HEK293 (cell line): ENCODE measurements at regions not wholly inside any gene's neighbourhood (a gene's known extent, or its start where the extent isn't known, plus 50 kb on each side); places are given as distances from the start of the nearest gene placed in this dataset.

Source experiments
- BCL6B ChIP-seq: fragments of 450-650 bp; formaldehyde crosslinking; IDR thresholded peaks from 2 replicates; pipeline ENCODE4 v1.5.1; 2017; ENCODE audit warnings: missing biosample characterization, missing genetic modification characterization
- OSR2 ChIP-seq: fragments of 450-650 bp; formaldehyde crosslinking; IDR thresholded peaks from 2 replicates; pipeline ENCODE4 v1.5.1; 2016; ENCODE audit warnings: missing biosample characterization, missing genetic modification characterization
- PATZ1 ChIP-seq: fragments of 450-650 bp; formaldehyde crosslinking; IDR thresholded peaks from 2 replicates; pipeline ENCODE4 v1.5.1; 2016; ENCODE audit warnings: missing biosample characterization, missing genetic modification characterization
- SCRT1 ChIP-seq: fragments of 450-650 bp; formaldehyde crosslinking; IDR thresholded peaks from 2 replicates; pipeline ENCODE4 v1.5.1; 2016; ENCODE audit warnings: missing biosample characterization, missing genetic modification characterization, borderline replicate concordance
- SP2 ChIP-seq: fragments of 450-650 bp; formaldehyde crosslinking; IDR thresholded peaks from 2 replicates; pipeline ENCODE4 v1.5.1; 2016; ENCODE audit warnings: missing biosample characterization, missing genetic modification characterization
- SP3 ChIP-seq: fragments of 450-650 bp; formaldehyde crosslinking; IDR thresholded peaks from 2 replicates; pipeline ENCODE4 v1.5.1; 2016; ENCODE audit warnings: missing biosample characterization, missing genetic modification characterization
- SP7 ChIP-seq: fragments of 450-650 bp; formaldehyde crosslinking; IDR thresholded peaks from 2 replicates; pipeline ENCODE4 v1.5.1; 2016; ENCODE audit warnings: missing biosample characterization, missing genetic modification characterization
- TRIM28 ChIP-seq: IDR thresholded peaks from 2 replicates; pipeline ENCODE4 v1.6.1; 2011; ENCODE audit warnings: low read length, control low read depth, borderline replicate concordance
- ZBTB11 ChIP-seq: fragments of 450-650 bp; formaldehyde crosslinking; conservative IDR thresholded peaks from 2 replicates; pipeline ENCODE4 v1.5.1; 2016; ENCODE audit warnings: low read depth, missing biosample characterization, missing genetic modification characterization
- ZFP69B ChIP-seq: fragments of 450-650 bp; formaldehyde crosslinking; IDR thresholded peaks from 2 replicates; pipeline ENCODE4 v1.5.1; 2016; ENCODE audit warnings: missing biosample characterization, missing genetic modification characterization
- ZNF138 ChIP-seq: fragments of 450-650 bp; formaldehyde crosslinking; IDR thresholded peaks from 2 replicates; pipeline ENCODE4 v1.5.1; 2016; ENCODE audit warnings: missing biosample characterization, missing genetic modification characterization, borderline replicate concordance
- ZNF214 ChIP-seq: fragments of 450-650 bp; formaldehyde crosslinking; IDR thresholded peaks from 2 replicates; pipeline ENCODE4 v1.5.1; 2017; ENCODE audit warnings: missing biosample characterization, mild to moderate bottlenecking, missing genetic modification characterization, borderline replicate concordance
- ZNF302 ChIP-seq: fragments of 450-650 bp; formaldehyde crosslinking; IDR thresholded peaks from 2 replicates; pipeline ENCODE4 v1.5.1; 2016; ENCODE audit warnings: missing biosample characterization, missing genetic modification characterization, low read depth
- ZNF362 ChIP-seq: fragments of 450-650 bp; formaldehyde crosslinking; IDR thresholded peaks from 2 replicates; pipeline ENCODE4 v1.5.1; 2016; ENCODE audit warnings: missing biosample characterization, missing genetic modification characterization
- ZNF398 ChIP-seq: fragments of 450-650 bp; formaldehyde crosslinking; IDR thresholded peaks from 2 replicates; pipeline ENCODE4 v1.5.1; 2017; ENCODE audit warnings: missing biosample characterization, missing genetic modification characterization
- ZNF449 ChIP-seq: fragments of 450-650 bp; formaldehyde crosslinking; IDR thresholded peaks from 2 replicates; pipeline ENCODE4 v1.5.1; 2017; ENCODE audit warnings: missing biosample characterization, mild to moderate bottlenecking, missing genetic modification characterization, moderate library complexity
- ZNF473 ChIP-seq: fragments of 450-650 bp; formaldehyde crosslinking; IDR thresholded peaks from 2 replicates; pipeline ENCODE4 v1.5.1; 2017; ENCODE audit warnings: missing biosample characterization, missing genetic modification characterization
- ZNF48 ChIP-seq: fragments of 450-650 bp; formaldehyde crosslinking; IDR thresholded peaks from 2 replicates; pipeline ENCODE4 v1.5.1; 2016; ENCODE audit warnings: missing biosample characterization, missing genetic modification characterization
- ZNF514 ChIP-seq: fragments of 450-650 bp; formaldehyde crosslinking; IDR thresholded peaks from 2 replicates; pipeline ENCODE4 v1.5.1; 2016; ENCODE audit warnings: missing biosample characterization, missing genetic modification characterization
- ZNF548 ChIP-seq: fragments of 450-650 bp; formaldehyde crosslinking; IDR thresholded peaks from 2 replicates; pipeline ENCODE4 v1.5.1; 2016; ENCODE audit warnings: missing biosample characterization, missing genetic modification characterization
- ZNF549 ChIP-seq: fragments of 450-650 bp; IDR thresholded peaks from 2 replicates; pipeline ENCODE4 v1.5.1; 2018; ENCODE audit warnings: missing biosample characterization, missing genetic modification characterization, mild to moderate bottlenecking, inconsistent platforms, moderate library complexity
- ZNF600 ChIP-seq: fragments of 450-650 bp; formaldehyde crosslinking; IDR thresholded peaks from 2 replicates; pipeline ENCODE4 v1.5.1; 2016; ENCODE audit warnings: missing biosample characterization, missing genetic modification characterization
- ZNF692 ChIP-seq: fragments of 450-650 bp; formaldehyde crosslinking; IDR thresholded peaks from 2 replicates; pipeline ENCODE4 v1.5.1; 2016; ENCODE audit warnings: missing biosample characterization, missing genetic modification characterization
- ZNF76 ChIP-seq: fragments of 450-650 bp; formaldehyde crosslinking; IDR thresholded peaks from 2 replicates; pipeline ENCODE4; 2016; ENCODE audit warnings: low read depth, missing biosample characterization, missing genetic modification characterization, borderline replicate concordance
- ZNF777 ChIP-seq: fragments of 450-650 bp; formaldehyde crosslinking; IDR thresholded peaks from 2 replicates; pipeline ENCODE4 v1.5.1; 2017; ENCODE audit warnings: missing biosample characterization, missing genetic modification characterization, borderline replicate concordance

GRCh38 chr12:114913871-114914801 is 230.2 kb upstream of the TBX3 start (continued):
- TF ChIP-seq BCL6B (tag by site-specific recombination): peak; percentile 78
- no peak for TF ChIP-seq ZNF473
- no peak; the same call in 1 of the 2 replicates for TF ChIP-seq ZNF449 (tag by site-specific recombination)
- no peak for TF ChIP-seq ZNF549 (tag by site-specific recombination)
- TF ChIP-seq ZNF548 (tag by site-specific recombination): no peak
- TF ChIP-seq ZNF214 (tag by site-specific recombination): peak; percentile 35; the same call in 1 of the 2 replicates
- TF ChIP-seq ZFP69B (tag by site-specific recombination): peak; percentile 95
- no peak for TF ChIP-seq ZNF514 (tag by site-specific recombination)
- peak; percentile 99 for TF ChIP-seq SCRT1 (tag by site-specific recombination)
- peak; percentile 78 for TF ChIP-seq PATZ1
- TF ChIP-seq TRIM28: peak; percentile 93
- peak; percentile 98 for TF ChIP-seq ZNF692
- TF ChIP-seq ZNF398: peak; percentile 63
- TF ChIP-seq ZNF138: no peak
- peak; percentile 99 for TF ChIP-seq SP7
- no peak for TF ChIP-seq ZNF600 (tag by site-specific recombination)
- TF ChIP-seq SP2: peak; percentile 79
- peak; percentile 84; the same call in 1 of the 2 replicates for TF ChIP-seq ZNF302 (tag by site-specific recombination)
- TF ChIP-seq OSR2: peak; percentile 99
- peak; percentile 74; the same call in 1 of the 2 replicates for TF ChIP-seq ZNF362
- no peak for TF ChIP-seq ZNF48 (tag by site-specific recombination)
- no peak for TF ChIP-seq ZBTB11 (tag by site-specific recombination)
- TF ChIP-seq ZNF777 (tag by site-specific recombination): no peak
- no peak; the same call in 1 of the 2 replicates for TF ChIP-seq SP3 (tag by site-specific recombination)
- peak; percentile 88 for TF ChIP-seq ZNF76 (tag by site-specific recombination)
